Body of pancreas (tissue), 4 donors: ENCODE measurements at regions not wholly inside any gene's neighbourhood (a gene's known extent, or its start where the extent isn't known, plus 50 kb on each side); places are given as distances from the start of the nearest gene placed in this dataset.

Source experiments
- POLR2A ChIP-seq, 3 donors: fragments of 450-650 bp; IDR thresholded peaks; one replicate each; pipeline ENCODE4 v1.6.1; 2016; ENCODE audit warnings: antibody characterized with exemption in 3 of 3, mild to moderate bottlenecking in 2 of 3
- TF ChIP-seq, protein P1 (sequence below), 7 experiments: fragments of 450-650 bp in 4 of 7; fragments of 200-600 bp in 3 of 7; sonication (generic) in 3 of 7; IDR thresholded peaks; one replicate each; pipeline ENCODE4 v1.5.1; 2016 to 2019; ENCODE audit warnings: antibody characterized with exemption in 7 of 7

DNA sequence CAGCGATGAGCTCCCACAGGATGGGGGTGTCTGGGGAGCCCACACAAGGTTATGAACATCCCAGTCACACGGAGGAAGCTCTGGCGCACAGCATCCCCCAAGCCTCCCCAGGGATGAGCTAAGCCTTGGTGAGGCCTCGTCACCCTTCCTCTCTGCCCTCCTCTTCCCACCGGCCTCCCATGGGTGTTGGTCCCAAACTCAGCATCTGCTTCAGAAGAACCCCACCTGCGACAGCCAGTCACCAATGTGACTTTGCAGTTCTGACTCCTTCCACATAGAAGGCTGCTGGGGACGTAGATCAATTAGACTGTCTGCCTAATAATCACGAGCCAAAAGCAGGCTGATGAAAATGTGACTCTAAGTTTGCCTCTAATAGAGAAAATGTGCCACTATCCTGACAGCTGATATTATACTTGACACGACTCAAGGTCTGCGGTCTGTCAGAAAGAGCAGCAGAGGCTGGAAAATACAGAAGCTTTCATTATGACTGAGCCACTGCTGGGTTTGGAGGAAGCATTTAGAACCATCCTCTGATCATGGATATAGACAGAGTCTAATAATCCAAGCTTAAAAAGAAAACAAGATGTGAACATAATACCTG is 116.0 kb upstream of the PFKP start:
- no peak for TF ChIP-seq POLR2A (IDR thresholded peaks at IDR 0.05)
- TF ChIP-seq, protein P1, sequence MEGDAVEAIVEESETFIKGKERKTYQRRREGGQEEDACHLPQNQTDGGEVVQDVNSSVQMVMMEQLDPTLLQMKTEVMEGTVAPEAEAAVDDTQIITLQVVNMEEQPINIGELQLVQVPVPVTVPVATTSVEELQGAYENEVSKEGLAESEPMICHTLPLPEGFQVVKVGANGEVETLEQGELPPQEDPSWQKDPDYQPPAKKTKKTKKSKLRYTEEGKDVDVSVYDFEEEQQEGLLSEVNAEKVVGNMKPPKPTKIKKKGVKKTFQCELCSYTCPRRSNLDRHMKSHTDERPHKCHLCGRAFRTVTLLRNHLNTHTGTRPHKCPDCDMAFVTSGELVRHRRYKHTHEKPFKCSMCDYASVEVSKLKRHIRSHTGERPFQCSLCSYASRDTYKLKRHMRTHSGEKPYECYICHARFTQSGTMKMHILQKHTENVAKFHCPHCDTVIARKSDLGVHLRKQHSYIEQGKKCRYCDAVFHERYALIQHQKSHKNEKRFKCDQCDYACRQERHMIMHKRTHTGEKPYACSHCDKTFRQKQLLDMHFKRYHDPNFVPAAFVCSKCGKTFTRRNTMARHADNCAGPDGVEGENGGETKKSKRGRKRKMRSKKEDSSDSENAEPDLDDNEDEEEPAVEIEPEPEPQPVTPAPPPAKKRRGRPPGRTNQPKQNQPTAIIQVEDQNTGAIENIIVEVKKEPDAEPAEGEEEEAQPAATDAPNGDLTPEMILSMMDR (IDR thresholded peaks at IDR 0.05), result no peak
